C1 segment of cervical spinal cord (tissue), 14 donors: ENCODE measurements at regions not wholly inside any gene's neighbourhood (a gene's known extent, or its start where the extent isn't known, plus 50 kb on each side); places are given as distances from the start of the nearest gene placed in this dataset.

Experiments
- DNase-seq, 14 donors: peaks; one replicate each; lab custom pipeline; 2025; lab: John Stamatoyannopoulos, UW

DNA sequence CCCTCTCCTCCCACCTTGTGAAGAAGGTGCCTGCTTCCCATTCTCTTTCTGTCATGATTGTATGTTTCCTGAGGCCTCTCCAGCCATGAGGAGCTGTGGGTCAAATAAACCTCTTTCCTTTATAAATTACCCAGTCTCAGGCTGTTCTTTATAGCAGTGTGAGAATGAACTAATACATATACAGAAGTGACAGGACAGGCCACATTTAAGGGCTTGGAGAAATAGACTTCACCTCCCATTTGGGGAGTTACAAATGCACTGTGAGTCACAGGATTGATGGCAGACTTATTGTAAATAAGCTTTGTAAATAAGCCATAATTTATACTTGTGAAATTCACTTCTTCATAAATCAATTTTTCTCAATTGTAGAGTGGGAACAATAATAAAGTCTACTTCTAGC is 543.3 kb downstream of the LRRIQ3 start:
- DNase-seq = no peak

- no peak for DNase-seq
Measured at GRCh38 chr1:73644198-73644597, 553.8 kb downstream of the LRRIQ3 start.

GRCh38 chr1:73639494-73639893 is 558.5 kb downstream of the LRRIQ3 start:
- no peak for DNase-seq

GRCh38 chr1:73637264-73637663 is 560.7 kb downstream of the LRRIQ3 start:
- no peak for DNase-seq

- no peak for DNase-seq
Measured at GRCh38 chr1:73635021-73635420, 563.0 kb downstream of the LRRIQ3 start.

DNA sequence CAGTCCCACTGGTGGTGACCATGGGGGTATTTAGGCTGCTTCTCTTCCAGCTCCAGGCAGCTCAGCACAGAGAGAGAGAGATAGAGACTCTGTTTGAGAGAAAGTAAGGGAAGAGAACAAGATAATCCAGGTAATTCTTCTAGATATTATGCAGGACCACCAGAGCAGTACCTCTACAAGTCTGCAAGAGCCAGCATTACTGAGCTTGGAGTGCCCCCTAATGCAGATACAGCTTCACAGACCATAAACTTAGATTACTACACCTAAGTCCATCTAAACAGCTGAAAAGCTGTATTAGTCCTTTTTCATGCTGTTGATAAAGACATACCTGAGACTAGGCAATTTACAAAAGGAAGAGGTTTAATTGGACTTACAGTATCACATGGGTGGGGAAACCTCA is 570.3 kb downstream of the LRRIQ3 start:
- no peak for DNase-seq

DNA sequence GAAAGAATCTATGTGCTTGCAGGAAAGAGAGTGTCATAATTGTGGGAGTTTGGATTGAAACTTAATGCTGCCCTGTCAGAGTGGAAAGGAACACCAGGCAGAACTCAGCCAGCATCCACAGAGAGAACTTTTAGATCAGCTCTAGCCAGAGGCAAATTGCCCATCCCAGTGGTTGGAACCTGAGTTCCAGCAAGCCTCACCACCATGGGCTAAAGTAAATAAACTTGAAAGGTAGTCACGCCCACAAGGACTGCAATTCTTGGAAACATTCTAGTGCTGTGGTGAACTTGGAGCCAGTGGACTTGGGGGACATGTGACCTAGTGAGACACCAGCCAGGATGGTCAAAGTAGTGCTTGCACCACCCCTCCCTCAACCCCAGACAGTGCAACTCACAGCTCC is 571.6 kb downstream of the LRRIQ3 start:
- DNase-seq = no peak

GRCh38 chr1:73623946-73624345 is 574.0 kb downstream of the LRRIQ3 start:
- peak in 1 of 14 donors; percentile 33 for DNase-seq

DNA sequence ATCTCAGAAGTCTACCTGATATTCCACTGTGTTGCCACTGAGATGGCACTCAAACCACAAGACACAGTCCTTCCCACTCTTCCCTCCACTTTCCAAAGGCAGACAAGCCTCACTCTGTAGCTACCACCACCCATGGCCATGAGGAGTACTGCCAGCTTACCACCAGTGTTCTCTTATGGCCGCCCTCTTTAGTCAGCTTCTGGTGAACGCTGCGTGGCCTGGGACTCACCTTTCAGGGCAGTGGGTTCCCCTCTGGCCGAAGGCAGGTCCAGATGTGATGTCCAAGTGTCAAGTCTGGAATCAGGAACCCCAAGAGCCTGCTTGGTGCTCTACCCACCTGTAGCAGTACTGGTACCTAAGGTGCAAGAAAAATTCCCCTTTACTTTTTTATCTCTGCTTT is 580.8 kb downstream of the LRRIQ3 start:
- no peak for DNase-seq

DNA sequence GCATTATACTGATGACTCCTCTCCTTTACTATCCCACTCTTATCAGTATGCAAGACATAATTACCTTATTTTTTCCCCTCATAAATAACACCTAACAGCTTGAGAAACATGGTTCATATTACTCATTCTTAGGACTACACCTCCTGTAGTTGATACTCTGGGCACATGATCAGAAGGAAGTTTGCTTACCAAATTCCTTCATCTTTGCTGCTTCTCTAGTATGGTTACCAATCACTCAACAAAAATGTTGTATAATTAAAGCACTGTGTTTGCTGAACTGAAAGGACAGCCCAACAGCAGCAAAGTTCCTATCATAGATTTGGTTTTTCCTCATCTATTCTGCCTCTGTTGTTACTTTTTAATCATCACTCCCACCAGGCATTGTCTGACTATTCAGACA is 586.3 kb downstream of the LRRIQ3 start:
- DNase-seq = no peak

DNA sequence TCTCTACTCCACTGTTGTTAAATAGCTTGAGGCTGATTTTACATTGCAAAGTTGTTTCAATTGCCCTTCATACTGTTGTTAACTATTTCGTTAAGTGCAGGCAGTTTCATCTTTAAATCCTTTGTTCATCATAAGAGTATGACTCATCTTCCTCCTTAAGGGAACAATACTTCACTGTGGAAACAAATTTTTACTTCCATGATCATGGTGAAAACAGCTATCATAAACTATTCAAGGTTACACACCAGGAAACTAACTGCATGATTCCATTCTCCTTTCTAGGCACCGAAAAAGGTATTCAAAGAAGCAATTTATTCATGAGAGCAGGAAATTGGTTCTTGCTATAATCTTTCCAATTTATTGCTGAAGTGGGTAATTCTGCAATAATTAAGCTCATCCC is 593.2 kb downstream of the LRRIQ3 start:
- DNase-seq = no peak

DNA sequence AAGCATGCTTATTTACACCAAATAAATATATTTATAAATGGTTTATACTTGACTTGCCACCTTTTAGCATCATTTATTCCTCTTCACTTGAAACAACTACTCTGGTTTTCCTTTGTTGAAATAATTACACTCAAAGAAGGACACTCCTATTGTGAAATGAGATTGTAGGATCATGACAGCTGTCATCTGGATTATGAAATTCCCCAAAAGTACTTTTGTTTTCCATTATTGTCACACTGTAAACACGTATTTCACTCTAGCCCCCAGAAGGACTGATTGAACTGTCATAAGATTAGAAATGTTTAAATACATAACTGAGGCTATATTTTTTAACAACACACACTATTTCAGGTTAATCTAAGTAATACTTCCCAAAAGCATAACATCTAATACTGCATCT is 593.8 kb downstream of the LRRIQ3 start:
- no peak for DNase-seq

GRCh38 chr1:73593804-73594203 is 604.2 kb downstream of the LRRIQ3 start:
- DNase-seq = no peak

DNA sequence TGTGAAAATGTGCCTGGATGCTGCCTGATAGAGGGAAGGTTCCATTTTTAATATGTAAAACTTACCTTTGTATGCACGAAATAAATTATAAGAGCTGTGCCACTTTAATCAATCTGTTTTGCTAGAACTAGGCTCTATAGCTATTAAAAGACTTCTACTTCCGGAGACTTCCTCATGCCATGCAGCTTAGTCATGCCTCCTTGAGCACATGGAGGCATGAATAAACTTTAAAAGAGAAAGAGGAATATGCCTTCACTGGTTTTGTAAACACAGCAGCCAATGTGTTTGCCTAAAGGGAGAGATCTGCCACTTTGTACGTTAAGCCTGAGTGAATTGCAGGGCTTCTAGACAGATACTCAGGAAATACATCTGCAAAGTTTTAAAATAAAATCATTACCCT is 604.6 kb downstream of the LRRIQ3 start:
- DNase-seq = no peak

DNA sequence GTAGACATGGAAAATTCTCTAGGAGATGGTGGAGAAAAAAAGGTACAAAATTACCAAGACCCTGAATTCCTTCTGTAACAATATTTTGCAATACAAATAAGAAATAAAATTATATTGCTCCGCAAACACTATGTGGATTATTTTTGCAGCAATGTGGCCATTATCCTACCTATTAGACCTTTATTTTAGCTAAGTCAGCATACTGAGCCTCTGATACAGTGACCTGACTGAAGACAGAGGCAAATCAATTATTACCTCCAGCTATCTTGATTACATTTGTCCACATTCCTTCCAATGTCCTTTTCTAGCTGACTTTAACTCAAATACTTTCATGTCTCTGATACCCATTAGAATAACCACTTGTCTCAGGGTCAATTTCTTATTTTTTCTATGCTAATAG is 610.9 kb downstream of the LRRIQ3 start:
- DNase-seq = no peak

DNA sequence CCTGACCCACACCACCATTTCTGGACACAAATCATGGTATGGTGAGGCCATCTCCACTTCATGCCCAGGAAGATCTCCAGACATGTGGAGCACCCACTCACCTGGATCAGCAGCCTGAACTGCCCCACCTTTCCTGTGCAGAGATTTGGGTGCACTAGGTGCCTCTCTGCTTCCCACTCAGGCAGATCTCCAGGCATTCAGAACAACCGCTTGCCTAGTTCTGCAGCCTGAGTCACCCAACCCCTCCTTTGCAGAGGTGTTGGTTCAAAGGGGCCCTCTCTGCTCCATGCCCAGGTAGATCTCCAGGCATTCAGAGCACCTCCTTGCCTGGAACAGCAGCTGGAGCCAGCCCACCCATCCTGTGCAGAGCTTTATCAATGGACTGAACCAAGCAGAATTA is 620.8 kb downstream of the LRRIQ3 start:
- no peak for DNase-seq

- no peak for DNase-seq
Measured at GRCh38 chr1:73576083-73576482, 621.9 kb downstream of the LRRIQ3 start.

GRCh38 chr1:73564294-73564693 is 633.7 kb downstream of the LRRIQ3 start:
- no peak for DNase-seq

- DNase-seq = no peak
Measured at GRCh38 chr1:73556270-73556669, 641.7 kb downstream of the LRRIQ3 start.

DNA sequence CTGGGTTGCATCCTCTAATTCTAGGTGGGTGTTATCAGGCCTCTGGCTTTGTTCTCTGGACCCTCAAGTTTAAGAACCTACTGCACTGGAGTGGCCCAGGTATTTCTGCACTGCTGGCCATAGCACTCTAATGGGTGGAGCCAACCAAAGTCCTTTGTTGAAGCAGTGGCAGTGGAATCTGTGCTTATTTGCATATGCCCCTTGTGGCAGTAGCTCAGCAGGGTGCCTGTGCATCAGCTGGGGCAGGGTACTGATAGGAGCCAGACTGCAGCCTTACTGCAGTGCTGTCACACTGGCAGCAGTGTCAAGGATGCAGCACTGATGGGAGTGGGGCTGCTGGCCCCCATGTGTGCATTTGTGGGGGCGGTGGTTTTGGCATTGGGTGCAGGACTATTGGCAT is 660.6 kb downstream of the LRRIQ3 start:
- DNase-seq = no peak

DNA sequence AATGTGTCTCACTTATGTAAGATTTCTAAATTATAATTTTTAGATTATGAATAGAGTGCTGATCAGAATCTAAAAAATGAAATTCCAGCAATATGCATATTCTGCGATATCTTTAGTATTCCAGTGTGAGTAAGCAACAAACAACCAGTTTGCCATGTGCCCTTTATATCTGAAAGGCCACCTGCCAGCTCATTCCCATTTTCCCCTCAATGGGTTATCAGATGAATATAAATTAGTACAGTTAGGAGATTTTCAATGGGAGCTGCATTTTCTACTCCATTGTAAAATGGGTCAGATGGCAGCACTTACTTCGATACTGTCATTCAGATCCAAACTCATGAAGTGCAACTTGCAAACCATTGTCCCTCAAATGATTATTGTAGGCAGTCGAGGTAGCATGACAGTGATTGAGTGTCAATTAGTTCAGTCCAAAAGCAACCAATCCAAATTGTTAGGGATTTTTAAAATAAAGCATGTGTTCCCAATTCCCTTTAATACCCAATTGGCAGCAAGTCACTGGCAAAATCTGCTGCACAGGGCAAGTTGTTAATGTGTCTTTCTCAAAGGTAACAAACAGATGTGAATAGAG is 680.3 kb downstream of the LRRIQ3 start:
- no peak for DNase-seq

DNA sequence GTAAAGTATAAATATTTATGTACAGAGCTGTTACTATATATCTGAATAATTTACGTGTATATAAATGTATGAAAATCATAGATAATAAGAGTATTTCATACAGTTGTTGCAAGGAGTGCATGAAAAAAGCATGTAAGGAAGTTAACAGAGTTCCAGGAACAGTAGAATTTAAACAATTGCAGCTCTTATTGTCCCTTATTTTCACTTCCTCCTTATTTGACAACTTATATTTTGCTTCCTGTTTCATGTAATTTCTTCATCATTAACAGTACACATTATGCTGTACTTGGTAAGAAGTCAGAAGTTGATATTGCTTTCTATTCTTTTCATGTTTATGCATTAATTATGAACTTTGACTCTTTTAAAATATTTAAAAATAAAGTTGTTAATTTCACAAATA is 681.5 kb downstream of the LRRIQ3 start:
- DNase-seq = no peak

GRCh38 chr1:73511038-73511437 is 686.9 kb downstream of the LRRIQ3 start:
- DNase-seq = no peak

GRCh38 chr1:73500154-73500553 is 697.8 kb downstream of the LRRIQ3 start:
- peak in 1 of 14 donors; percentile 10 for DNase-seq
